ENCODE measurements at regions not wholly inside any gene's neighbourhood (a gene's known extent, or its start where the extent isn't known, plus 50 kb on each side); places are given as distances from the start of the nearest gene placed in this dataset.

DNA sequence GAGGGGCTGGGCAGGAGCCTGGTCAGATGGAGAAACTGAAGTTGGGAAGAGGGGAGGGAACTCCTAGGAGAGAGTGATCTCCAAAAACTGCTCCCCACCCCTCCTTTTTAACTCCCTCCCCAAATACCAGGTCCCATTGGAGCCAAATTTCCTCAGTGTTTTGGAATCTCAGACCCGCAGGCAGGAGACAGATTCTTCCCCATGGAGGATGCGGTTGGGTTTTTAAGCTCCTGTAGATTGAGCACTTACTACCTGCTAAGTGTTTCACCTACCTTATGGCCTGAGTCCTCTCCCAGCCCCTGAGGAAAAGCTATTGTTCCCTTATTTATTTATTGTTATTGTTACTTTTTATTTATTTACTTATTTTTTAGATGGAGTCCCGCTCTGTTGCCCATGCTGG is 73.2 kb downstream of the CEBPB start:
- no peaks in the 10 kb centered on the region for H3K36me3 ChIP-seq (ENCODE audit: insufficient read depth in 1 of 2, low read depth in 1 of 2)
- ATAC-seq (no peak), DNase-seq (no peak)
- no peak overlapping the region for H3K27ac ChIP-seq
- no peak overlapping the region for H3K4me3 ChIP-seq
- no peaks in the 10 kb centered on the region for H3K9me3 ChIP-seq
- peaks cover 6% of the 10 kb centered on the region for H3K4me1 ChIP-seq
- WGBS, 3 donors, result 92 to 96% (median 94%) methylated on average over 3 of the region's 3 CpGs
- intact Hi-C loops (cut with DNase I), result no loop called here
- TF ChIP-seq, protein P1, sequence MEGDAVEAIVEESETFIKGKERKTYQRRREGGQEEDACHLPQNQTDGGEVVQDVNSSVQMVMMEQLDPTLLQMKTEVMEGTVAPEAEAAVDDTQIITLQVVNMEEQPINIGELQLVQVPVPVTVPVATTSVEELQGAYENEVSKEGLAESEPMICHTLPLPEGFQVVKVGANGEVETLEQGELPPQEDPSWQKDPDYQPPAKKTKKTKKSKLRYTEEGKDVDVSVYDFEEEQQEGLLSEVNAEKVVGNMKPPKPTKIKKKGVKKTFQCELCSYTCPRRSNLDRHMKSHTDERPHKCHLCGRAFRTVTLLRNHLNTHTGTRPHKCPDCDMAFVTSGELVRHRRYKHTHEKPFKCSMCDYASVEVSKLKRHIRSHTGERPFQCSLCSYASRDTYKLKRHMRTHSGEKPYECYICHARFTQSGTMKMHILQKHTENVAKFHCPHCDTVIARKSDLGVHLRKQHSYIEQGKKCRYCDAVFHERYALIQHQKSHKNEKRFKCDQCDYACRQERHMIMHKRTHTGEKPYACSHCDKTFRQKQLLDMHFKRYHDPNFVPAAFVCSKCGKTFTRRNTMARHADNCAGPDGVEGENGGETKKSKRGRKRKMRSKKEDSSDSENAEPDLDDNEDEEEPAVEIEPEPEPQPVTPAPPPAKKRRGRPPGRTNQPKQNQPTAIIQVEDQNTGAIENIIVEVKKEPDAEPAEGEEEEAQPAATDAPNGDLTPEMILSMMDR (IDR thresholded peaks at IDR 0.05), result no peak
- H3K27me3 ChIP-seq (ENCODE audit: insufficient read depth in 3 of 3, low read length in 2 of 3), result no peaks in the 10 kb centered on the region

DNA sequence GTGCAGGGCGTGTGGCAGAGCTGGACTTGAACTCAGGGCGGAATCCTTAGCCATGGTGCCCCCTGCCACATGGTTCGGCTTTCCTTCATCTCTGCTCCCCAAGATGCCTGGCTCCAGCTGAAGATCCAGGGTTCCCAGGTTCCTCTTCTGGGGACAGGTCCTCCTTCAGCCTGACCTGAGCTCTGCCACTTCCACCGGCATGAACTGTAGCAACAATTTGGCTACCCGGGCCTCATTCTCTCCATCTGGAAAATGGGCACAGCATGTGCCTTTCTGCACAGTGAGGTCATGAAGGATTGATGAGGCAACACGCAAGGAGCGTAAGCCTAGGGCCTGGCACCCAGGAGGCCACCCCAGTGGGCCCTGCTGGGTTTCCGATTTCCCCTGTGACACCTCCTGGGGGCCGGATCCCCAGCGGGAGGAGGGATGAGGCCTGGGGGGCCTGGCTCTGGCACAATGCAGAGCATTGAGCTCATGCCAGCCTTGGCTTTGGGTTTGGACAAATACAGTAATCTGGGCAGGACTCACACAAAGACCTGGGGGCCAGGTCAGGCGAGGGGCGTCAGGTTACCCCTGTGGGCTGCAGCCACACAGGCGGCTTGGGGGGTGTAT is 74.0 kb downstream of the CEBPB start:
- WGBS, 3 donors, result 88 to 95% (median 93%) methylated on average over 13 of the region's 13 CpGs
- H3K27me3 ChIP-seq (ENCODE audit: insufficient read depth in 3 of 3, low read length in 2 of 3), result no peaks in the 10 kb centered on the region
- ATAC-seq (no peak), DNase-seq (peak in 1 of 2 donors; percentile 28)
- TF ChIP-seq, protein P1 (IDR thresholded peaks at IDR 0.05), result no peak
- H3K36me3 ChIP-seq (ENCODE audit: insufficient read depth in 1 of 2, low read depth in 1 of 2), result no peaks in the 10 kb centered on the region
- H3K27ac ChIP-seq, result no peak overlapping the region
- H3K9me3 ChIP-seq, result no peaks in the 10 kb centered on the region
- H3K4me3 ChIP-seq, result no peak overlapping the region
- intact Hi-C loops (cut with DNase I), result no loop called here
- peaks cover 6% of the 10 kb centered on the region for H3K4me1 ChIP-seq

DNA sequence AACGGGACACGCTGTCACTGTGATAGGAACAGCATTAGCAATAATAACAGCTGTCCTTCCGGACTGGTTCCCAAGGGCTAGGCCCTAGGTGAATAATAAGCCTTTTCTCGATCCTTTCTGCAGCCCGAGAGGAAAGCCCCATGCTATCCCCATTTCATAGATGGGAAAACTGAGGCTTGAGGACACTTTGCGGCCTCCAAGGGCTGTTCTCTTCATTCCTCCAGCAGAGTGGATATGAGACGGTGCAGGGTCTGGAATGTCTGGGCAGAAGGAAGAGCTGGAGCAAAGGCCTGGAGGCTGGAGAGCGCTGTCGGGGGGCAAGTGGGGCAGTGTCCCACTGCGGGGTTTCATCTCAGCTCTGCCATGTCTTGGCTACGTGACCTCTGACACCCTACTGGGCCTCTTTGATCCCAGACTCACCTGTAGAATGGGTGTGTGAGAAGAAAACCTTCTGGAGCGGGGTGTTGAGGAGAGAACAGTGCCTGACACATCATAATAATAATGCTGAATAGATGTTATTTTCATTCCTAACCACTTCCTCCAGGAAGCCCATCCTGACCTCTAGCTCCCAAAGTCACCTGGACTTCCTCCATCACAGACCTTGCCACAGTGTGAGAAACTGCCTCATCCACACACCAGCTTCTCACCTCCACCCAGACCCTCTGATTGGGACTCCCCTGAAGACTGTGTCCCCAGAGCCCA is 74.8 kb downstream of the CEBPB start:
- intact Hi-C loops (cut with DNase I), result no loop called here

DNA sequence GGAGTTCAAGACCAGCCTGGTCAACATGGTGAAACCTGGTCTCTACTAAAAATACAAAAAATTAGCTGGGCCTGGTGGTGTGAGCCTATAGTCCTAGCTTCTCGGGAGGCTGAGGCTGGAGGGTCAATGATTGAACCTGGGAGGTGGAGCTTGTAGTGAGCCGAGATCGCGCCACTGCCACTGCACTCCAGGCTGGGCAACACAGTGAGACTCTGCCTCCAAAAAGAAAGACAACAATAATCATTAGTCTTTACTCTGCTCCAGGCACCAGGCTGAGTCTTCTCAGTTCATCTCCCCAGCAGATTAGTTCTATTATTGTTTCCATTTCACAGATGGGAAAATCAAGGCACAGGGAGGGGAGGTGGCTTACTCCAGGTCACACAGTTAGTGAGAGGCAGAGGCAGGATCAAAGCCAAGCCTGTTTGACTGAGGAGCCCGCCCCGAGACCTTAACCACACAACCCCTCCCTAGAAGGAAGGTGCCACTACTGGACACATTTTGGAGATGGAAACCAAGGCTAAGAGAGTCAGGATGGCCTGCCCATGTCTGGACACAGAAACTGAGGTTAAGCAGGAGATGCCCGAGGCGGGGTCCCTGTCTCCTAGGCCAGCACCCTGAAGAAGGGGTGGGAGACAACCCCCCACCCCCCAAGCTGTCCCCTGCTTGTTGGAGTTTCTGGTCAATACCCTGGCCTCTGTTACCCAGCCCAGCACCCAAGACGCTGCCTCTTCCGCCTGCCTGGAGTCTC is 75.8 kb downstream of the CEBPB start:
- peak in 1 of 2 donors; percentile 37 for DNase-seq
- WGBS, 3 donors, result 72 to 85% (median 80%) methylated on average over 10 of the region's 10 CpGs

More for the DNA sequence above, 74.8 kb downstream of the CEBPB start:
- TF ChIP-seq, protein P1 (IDR thresholded peaks at IDR 0.05), result no peak
- Histone ChIP-seq H3K27me3 (ENCODE audit: insufficient read depth in 3 of 3, low read length in 2 of 3) (no peaks in the 10 kb centered on the region), H3K27ac (no peak overlapping the region), H3K36me3 (ENCODE audit: insufficient read depth in 1 of 2, low read depth in 1 of 2) (no peaks in the 10 kb centered on the region), H3K9me3 (no peaks in the 10 kb centered on the region), H3K4me3 (no peak overlapping the region), H3K4me1 (peaks cover 6% of the 10 kb centered on the region)
- ATAC-seq, result no peak
- peak in 1 of 2 donors; percentile 32 for DNase-seq
- 93 to 97% (median 95%) methylated on average over 12 of the region's 12 CpGs for WGBS, 3 donors

More for the DNA sequence above, 75.8 kb downstream of the CEBPB start:
- TF ChIP-seq, protein P1 (IDR thresholded peaks at IDR 0.05), result no peak
- ATAC-seq, result no peak
- Histone ChIP-seq H3K27me3 (ENCODE audit: insufficient read depth in 3 of 3, low read length in 2 of 3) (no peaks in the 10 kb centered on the region), H3K36me3 (ENCODE audit: insufficient read depth in 1 of 2, low read depth in 1 of 2) (no peaks in the 10 kb centered on the region), H3K9me3 (no peaks in the 10 kb centered on the region), H3K4me1 (peaks cover 6% of the 10 kb centered on the region), H3K27ac (no peak overlapping the region), H3K4me3 (no peak overlapping the region)
- intact Hi-C loops (cut with DNase I), result no loop called here
